Heart right ventricle (tissue), 16 donors: ENCODE measurements at regions not wholly inside any gene's neighbourhood (a gene's known extent, or its start where the extent isn't known, plus 50 kb on each side); places are given as distances from the start of the nearest gene placed in this dataset.

Experiments
- ATAC-seq, 8 donors: fragments of 200-7000 bp; cut with Tn5 transposase; one replicate each; pipeline ENCODE4 v1.9.1; 2020; ENCODE audit warnings: mild to moderate bottlenecking in 8 of 8, moderate library complexity in 8 of 8, moderate number of reproducible peaks in 1 of 8
- DNase-seq, 2 donors: peaks; one replicate each; pipeline ENCODE4 v3.0.0-alpha.2; 2020
- H3K27ac ChIP-seq, 10 donors: fragments of 200-600 bp; sonication (generic) in 2 of 10; one replicate each; pipeline versions ENCODE4 v1.5.0 to v1.8.0; 2020 to 2022; ENCODE audit warnings: mild to moderate bottlenecking in 3 of 10
- H3K27me3 ChIP-seq, 7 donors: fragments of 200-600 bp; one replicate each; pipeline ENCODE4 v1.8.0; 2021 to 2022; ENCODE audit warnings: mild to moderate bottlenecking in 2 of 7
- H3K36me3 ChIP-seq, 9 donors: fragments of 200-600 bp; sonication (generic) in 1 of 9; one replicate each; pipeline versions ENCODE4 v1.5.0 to v1.8.0; 2020 to 2022; ENCODE audit warnings: mild to moderate bottlenecking in 2 of 9
- H3K4me1 ChIP-seq, 9 donors: fragments of 200-600 bp; sonication (generic) in 1 of 9; one replicate each; pipeline versions ENCODE4 v1.5.0 to v1.8.0; 2020 to 2022; ENCODE audit warnings: mild to moderate bottlenecking in 4 of 9
- H3K4me3 ChIP-seq, 10 donors: fragments of 200-600 bp; sonication (generic) in 2 of 10; one replicate each; pipeline versions ENCODE4 v1.5.0 to v1.8.0; 2020 to 2022; ENCODE audit warnings: mild to moderate bottlenecking in 7 of 10, moderate library complexity in 2 of 10
- H3K9me3 ChIP-seq, 11 donors: fragments of 200-600 bp in 10 of 11; sonication (generic) in 2 of 11; one replicate each; pipeline versions ENCODE4 v1.5.0 to v1.8.0; 2013 to 2022; ENCODE audit warnings: mild to moderate bottlenecking in 2 of 11, control low read depth in 1 of 11, moderate library complexity in 1 of 11
- WGBS, 2 donors: extraction: QIAGEN DNeasy Blood & Tissue Kit; methylation state at CpG; one replicate each; pipeline ENCODE4 v1.1.7; 2013; ENCODE audit warnings: inconsistent platforms in 1 of 2; 5-methylcytosine and 5-hydroxymethylcytosine counted together
- intact Hi-C, 10 donors: fragments of 100-400 bp; cut with DNase I; formaldehyde crosslinking; loops; one replicate each; pipeline versions ENCODE4 v1.11.1 to v1.14.2; 2022
- TF ChIP-seq, protein P1 (sequence below), 9 donors: fragments of 200-600 bp; sonication (generic) in 2 of 9; IDR thresholded peaks; one replicate each; pipeline versions ENCODE4 v1.5.0 to v1.8.0; 2021 to 2022; ENCODE audit warnings: antibody characterized with exemption in 9 of 9, mild to moderate bottlenecking in 5 of 9, moderate library complexity in 1 of 9
- donor health status: Arrhythmogenic right ventricular cardiomyopathy.
- donor health status: ischemic (EF 13 %, LVEDD 7.1; RV severe dilation, severe dysfunction).
- donor health status: healthy with polysubstance abuse.
- donor health status: DM: no; HTN: yes; CAD: no.
- donor health status: DM: no; HTN: no; CAD: no.
- donor health status: ischemic (EF 25% LVEDD 6.9; RV normal size, moderate dysfunction).
- donor health status: ischemic (EF 25% LVEDD 5.7; RV mildly dilated, moderate dysfunction).
- donor health status: healthy.
- donor health status: DM: yes; HTN: yes; CAD: no.
- donor health status: Ischemic cardiomyopathy.
- donor health status: ischemic (EF 35%, LVEDD 5.7; RV mildly dilated, moderate dysfunction).
- donor health status: nonischemic (EF 11% LVEDD 7.7; RV severe dilation, severe dysfunction).
- donor health status: DM: yes; HTN: yes; CAD: no.
- donor health status: PGD.
- donor health status: ischemic (EF 29% LVEDD 5.4; RV normal size, mild dysfunction).
- donor health status: nonischemic (EF 23%, LVEDD 6.1; RV moderate dilation, normal function).

DNA sequence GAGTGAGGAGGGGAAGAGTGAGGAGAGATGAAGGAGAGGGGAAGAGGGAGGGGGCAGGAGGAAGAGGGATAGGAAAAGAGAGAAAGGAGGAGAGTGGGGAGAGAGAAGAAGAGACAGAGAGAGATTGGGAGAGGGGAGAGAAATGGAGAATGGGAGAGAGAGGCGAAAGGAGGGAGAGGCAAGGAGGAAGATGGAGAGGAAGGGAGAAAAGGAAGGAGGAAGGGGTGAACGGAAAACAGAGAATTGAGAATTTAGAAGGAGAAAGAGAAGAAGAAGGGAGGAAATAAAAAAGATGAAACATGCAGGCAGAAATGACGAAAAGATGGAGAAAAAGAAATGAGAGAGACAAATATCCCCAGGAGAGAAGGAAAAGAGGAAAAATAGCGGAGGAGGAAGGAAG is 502.8 kb downstream of the MN1 start:
- Histone ChIP-seq H3K27ac (peak overlapping the region in 5 of 10 donors; percentile 24 to 67 (median 62)), H3K4me3 (peak overlapping the region in 6 of 10 donors; percentile 2 to 36 (median 21)), H3K27me3 (peaks cover 0 to 77% (median 58%) of the 10 kb centered on the region in 7 donors), H3K4me1 (peaks cover 0 to 11% (median 0%) of the 10 kb centered on the region in 9 donors), H3K9me3 (no peaks in the 10 kb centered on the region), H3K36me3 (no peaks in the 10 kb centered on the region)
- DNase-seq, result no peak
- intact Hi-C loops, result no loop called here
- no peak for ATAC-seq
- TF ChIP-seq, protein P1, sequence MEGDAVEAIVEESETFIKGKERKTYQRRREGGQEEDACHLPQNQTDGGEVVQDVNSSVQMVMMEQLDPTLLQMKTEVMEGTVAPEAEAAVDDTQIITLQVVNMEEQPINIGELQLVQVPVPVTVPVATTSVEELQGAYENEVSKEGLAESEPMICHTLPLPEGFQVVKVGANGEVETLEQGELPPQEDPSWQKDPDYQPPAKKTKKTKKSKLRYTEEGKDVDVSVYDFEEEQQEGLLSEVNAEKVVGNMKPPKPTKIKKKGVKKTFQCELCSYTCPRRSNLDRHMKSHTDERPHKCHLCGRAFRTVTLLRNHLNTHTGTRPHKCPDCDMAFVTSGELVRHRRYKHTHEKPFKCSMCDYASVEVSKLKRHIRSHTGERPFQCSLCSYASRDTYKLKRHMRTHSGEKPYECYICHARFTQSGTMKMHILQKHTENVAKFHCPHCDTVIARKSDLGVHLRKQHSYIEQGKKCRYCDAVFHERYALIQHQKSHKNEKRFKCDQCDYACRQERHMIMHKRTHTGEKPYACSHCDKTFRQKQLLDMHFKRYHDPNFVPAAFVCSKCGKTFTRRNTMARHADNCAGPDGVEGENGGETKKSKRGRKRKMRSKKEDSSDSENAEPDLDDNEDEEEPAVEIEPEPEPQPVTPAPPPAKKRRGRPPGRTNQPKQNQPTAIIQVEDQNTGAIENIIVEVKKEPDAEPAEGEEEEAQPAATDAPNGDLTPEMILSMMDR (IDR thresholded peaks at IDR 0.05), result no peak
- 33 to 46% methylated on average over 4 of the region's 4 CpGs for WGBS, 2 donors

DNA sequence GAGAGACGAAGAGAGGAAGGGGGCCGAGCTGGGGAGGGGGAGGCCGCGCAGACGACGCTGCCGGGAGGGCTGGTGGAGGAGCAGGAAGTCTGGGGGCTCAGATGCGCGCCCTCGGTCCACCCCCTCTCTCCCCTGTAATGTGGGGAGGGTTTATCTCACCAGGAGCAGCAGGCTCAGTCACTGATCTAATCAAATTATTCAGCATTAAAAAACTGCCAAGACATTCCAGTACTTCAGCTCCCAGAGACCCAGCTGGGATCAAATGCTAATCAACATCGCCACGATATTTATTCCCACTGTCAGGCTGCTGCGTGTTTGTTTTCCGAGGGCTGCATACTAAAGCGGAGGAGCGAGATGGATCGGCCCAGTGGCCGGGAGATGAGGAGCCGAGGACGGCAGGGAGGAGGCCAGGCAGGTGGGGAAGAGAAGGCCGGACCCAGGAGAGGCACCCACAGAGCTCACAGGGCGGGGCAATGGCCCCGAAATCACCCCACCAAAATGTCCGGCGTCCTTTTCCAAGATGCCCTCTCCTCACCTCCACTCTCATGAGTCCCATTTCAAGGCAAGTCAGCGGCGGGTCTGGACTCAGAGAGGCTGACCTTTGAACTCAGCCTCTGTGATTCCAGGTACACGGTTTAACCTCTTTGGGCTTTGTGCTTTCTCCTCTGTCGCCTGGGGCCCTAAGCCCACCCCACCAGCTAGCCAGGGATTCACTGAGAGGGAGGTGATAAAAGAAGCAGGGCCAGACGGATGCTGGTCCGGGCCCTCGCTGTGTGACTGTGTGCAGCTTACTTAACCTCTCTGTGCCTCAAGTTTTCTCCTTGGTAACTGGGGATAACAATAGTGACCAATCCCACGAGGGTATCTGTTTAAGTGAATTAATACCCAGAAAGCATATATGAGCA is 502.1 kb downstream of the MN1 start:
- DNase-seq (no peak), ATAC-seq (peak in 6 of 8 donors; percentile 25 to 77 (median 62))
- Histone ChIP-seq H3K36me3 (no peaks in the 10 kb centered on the region), H3K4me3 (peak overlapping the region in 6 of 10 donors; percentile 2 to 36 (median 21)), H3K9me3 (no peaks in the 10 kb centered on the region), H3K27me3 (peaks cover 0 to 77% (median 58%) of the 10 kb centered on the region in 7 donors), H3K4me1 (peaks cover 0 to 11% (median 0%) of the 10 kb centered on the region in 9 donors), H3K27ac (peak overlapping the region in 5 of 10 donors; percentile 24 to 67 (median 62))
- TF ChIP-seq, protein P1 (IDR thresholded peaks at IDR 0.05), result no peak
- WGBS, 2 donors, result 23 to 29% methylated on average over 33 of the region's 33 CpGs
- intact Hi-C loops, result no loop called here

DNA sequence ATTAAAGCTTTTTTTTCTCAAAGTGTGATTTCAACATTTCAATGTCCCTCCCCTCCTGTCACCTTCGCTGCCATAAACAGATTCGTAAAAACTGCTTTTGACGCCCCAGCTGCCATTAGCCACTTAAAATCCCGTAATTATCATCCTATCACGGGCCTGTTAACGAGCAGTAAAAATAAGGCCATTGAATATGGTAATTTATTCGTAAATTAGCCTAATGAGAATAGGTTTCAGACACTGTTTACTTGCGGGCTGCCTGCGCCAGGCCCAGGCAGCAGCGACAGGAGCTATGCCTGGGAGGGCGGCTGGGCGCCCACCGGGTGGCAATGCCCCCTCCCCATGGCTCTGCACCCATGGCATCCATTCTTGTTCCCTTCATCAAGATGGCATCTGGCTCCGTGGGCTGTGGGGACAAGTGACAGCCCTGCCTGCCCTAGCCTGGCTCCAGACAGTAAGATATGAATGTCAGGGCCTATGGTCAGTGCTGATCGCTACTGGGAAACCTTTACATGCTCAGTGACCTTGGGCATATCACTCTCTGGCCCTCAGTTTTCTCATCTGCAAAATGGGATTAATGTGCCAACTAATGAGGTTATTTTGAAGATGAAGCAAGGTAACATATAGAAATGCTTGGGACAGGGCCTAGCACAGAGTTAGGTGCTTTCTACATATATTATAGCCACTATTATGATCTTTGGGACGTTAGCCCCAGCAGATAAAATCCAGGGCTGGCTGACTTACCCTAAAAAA is 500.8 kb downstream of the MN1 start:
- TF ChIP-seq, protein P1 (IDR thresholded peaks at IDR 0.05), result no peak
- Histone ChIP-seq H3K4me3 (no peak overlapping the region), H3K9me3 (no peaks in the 10 kb centered on the region), H3K4me1 (peaks cover 0 to 11% (median 0%) of the 10 kb centered on the region in 9 donors), H3K27me3 (peaks cover 0 to 72% (median 48%) of the 10 kb centered on the region in 7 donors), H3K36me3 (no peaks in the 10 kb centered on the region), H3K27ac (peak overlapping the region in 1 of 10 donors; percentile 21)
- ATAC-seq (no peak), DNase-seq (no peak)
- intact Hi-C loops, result no loop called here
- WGBS, 2 donors, result 88 to 90% methylated on average over 16 of the region's 16 CpGs

DNA sequence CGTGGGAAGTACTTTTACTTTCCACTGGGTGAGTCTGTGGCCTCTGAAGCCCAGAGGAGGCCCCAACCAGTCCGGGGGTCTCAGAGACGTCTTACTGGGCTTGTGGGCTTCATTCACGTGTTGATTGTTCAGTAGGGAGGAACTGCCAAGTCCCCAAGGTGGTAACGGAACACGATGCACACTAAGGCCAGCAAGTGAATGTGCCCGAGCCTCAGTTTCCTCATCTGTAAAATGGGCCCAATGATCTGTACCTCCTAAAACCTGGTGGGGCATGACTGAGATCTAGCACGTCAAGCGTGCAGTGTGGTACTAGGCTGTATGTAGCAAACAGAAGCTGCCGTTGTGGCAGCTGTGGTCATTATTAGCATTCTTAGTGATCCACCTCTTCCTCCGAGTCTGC is 499.1 kb downstream of the MN1 start:
- 87% methylated on average over 11 of the region's 11 CpGs for WGBS, 2 donors
- ATAC-seq (no peak), DNase-seq (no peak)
- intact Hi-C loops, result no loop called here
- Histone ChIP-seq H3K4me1 (peaks cover 0 to 11% (median 0%) of the 10 kb centered on the region in 9 donors), H3K36me3 (no peaks in the 10 kb centered on the region), H3K27me3 (peaks cover 0 to 56% (median 32%) of the 10 kb centered on the region in 7 donors), H3K4me3 (no peak overlapping the region), H3K27ac (no peak overlapping the region), H3K9me3 (no peaks in the 10 kb centered on the region)
- TF ChIP-seq, protein P1 (IDR thresholded peaks at IDR 0.05), result no peak
